ENCODE measurements at regions not wholly inside any gene's neighbourhood (a gene's known extent, or its start where the extent isn't known, plus 50 kb on each side); places are given as distances from the start of the nearest gene placed in this dataset.

GRCh38 chr9:87223392-87224246 is 274.0 kb upstream of the DAPK1 start (continued):
- TF ChIP-seq ZNF462 (CRISPR knock-in tag; IDR thresholded peaks at IDR 0.05) (no peak), POLR2AphosphoS5 (IDR thresholded peaks at IDR 0.05; ENCODE audit: low read depth) (no peak), JUNB (IDR thresholded peaks at IDR 0.05; ENCODE audit: unreplicated experiment) (no peak), EZH2 (IDR thresholded peaks at IDR 0.05; ENCODE audit: low read depth, unreplicated experiment) (no peak)
- TF ChIP-seq, protein P1, sequence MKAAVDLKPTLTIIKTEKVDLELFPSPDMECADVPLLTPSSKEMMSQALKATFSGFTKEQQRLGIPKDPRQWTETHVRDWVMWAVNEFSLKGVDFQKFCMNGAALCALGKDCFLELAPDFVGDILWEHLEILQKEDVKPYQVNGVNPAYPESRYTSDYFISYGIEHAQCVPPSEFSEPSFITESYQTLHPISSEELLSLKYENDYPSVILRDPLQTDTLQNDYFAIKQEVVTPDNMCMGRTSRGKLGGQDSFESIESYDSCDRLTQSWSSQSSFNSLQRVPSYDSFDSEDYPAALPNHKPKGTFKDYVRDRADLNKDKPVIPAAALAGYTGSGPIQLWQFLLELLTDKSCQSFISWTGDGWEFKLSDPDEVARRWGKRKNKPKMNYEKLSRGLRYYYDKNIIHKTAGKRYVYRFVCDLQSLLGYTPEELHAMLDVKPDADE (IDR thresholded peaks at IDR 0.05) = no peak

DNA sequence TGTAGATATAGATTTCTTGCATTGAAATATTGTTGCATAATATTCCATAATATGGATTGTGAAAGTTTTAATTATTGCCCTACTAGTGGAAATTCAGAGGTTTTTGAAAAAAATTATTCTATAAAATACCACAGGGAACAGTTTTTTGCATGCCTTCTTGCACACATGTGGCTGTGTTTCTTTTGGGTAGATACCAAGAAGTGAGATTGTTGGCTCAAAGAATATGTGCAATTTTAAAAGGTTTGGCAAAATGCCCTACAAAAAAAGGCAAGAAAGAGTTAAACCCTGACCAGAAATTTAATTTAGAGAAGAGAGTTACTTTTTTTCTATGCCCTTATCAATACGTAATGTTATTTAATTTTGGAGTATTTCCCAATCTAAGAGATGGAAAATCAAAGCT is 270.8 kb upstream of the DAPK1 start:
- no peak overlapping the region for H3K4me3 ChIP-seq
- H3K36me3 ChIP-seq (ENCODE audit: insufficient read depth) = no peaks in the 10 kb centered on the region
- Mint-ChIP-seq H3K9me3 (no peaks in the 10 kb centered on the region), H3K4me1 (no peaks in the 10 kb centered on the region), H3K4me3 (no peak overlapping the region), H3K27ac (no peak overlapping the region), H3K27me3 (ENCODE audit: insufficient read depth, low read depth, poor library complexity) (peaks cover 6% of the 10 kb centered on the region), H3K36me3 (ENCODE audit: low read depth) (no peaks in the 10 kb centered on the region)
- no peaks in the 10 kb centered on the region for H3K4me1 ChIP-seq (ENCODE audit: insufficient read depth)
- H4K20me1 ChIP-seq (replicated peaks; ENCODE audit: insufficient read depth) = no peaks in the 10 kb centered on the region
- ATAC-seq (no peak), DNase-seq (ENCODE audit: low spot score) (no peak)
- H3K4me2 ChIP-seq = no peak overlapping the region
- no peaks in the 10 kb centered on the region for H3K9me2 ChIP-seq (ENCODE audit: insufficient read depth)
- H2AFZ ChIP-seq = no peak overlapping the region
- H3F3A ChIP-seq (replicated peaks; ENCODE audit: low read depth) = no peaks in the 10 kb centered on the region
- no peaks in the 10 kb centered on the region for H3K79me2 ChIP-seq (replicated peaks; ENCODE audit: insufficient read depth)
- H3K27me3 ChIP-seq (ENCODE audit: insufficient read depth) = no peaks in the 10 kb centered on the region
- H3K27ac ChIP-seq (ENCODE audit: low read depth) = no peak overlapping the region
- TF ChIP-seq ZNF114 (CRISPR knock-in tag; IDR thresholded peaks at IDR 0.05) (no peak), EZH2phosphoT487 (IDR thresholded peaks at IDR 0.05; ENCODE audit: unreplicated experiment) (no peak), JUNB (IDR thresholded peaks at IDR 0.05; ENCODE audit: unreplicated experiment) (no peak), ZNF331 (CRISPR knock-in tag; IDR thresholded peaks at IDR 0.05; ENCODE audit: low read depth) (no peak), NANOG (IDR thresholded peaks at IDR 0.05; ENCODE audit: borderline replicate concordance) (no peak)
- TF ChIP-seq, protein P2, sequence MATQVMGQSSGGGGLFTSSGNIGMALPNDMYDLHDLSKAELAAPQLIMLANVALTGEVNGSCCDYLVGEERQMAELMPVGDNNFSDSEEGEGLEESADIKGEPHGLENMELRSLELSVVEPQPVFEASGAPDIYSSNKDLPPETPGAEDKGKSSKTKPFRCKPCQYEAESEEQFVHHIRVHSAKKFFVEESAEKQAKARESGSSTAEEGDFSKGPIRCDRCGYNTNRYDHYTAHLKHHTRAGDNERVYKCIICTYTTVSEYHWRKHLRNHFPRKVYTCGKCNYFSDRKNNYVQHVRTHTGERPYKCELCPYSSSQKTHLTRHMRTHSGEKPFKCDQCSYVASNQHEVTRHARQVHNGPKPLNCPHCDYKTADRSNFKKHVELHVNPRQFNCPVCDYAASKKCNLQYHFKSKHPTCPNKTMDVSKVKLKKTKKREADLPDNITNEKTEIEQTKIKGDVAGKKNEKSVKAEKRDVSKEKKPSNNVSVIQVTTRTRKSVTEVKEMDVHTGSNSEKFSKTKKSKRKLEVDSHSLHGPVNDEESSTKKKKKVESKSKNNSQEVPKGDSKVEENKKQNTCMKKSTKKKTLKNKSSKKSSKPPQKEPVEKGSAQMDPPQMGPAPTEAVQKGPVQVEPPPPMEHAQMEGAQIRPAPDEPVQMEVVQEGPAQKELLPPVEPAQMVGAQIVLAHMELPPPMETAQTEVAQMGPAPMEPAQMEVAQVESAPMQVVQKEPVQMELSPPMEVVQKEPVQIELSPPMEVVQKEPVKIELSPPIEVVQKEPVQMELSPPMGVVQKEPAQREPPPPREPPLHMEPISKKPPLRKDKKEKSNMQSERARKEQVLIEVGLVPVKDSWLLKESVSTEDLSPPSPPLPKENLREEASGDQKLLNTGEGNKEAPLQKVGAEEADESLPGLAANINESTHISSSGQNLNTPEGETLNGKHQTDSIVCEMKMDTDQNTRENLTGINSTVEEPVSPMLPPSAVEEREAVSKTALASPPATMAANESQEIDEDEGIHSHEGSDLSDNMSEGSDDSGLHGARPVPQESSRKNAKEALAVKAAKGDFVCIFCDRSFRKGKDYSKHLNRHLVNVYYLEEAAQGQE (IDR thresholded peaks at IDR 0.05; ENCODE audit: unreplicated experiment) = no peak
